KMS-11 (cell line): ENCODE measurements at regions not wholly inside any gene's neighbourhood (a gene's known extent, or its start where the extent isn't known, plus 50 kb on each side); places are given as distances from the start of the nearest gene placed in this dataset.

ENCODE experiments used
- H2AFZ ChIP-seq: fragments of 200-600 bp; sonication (generic); 2 replicates; pipeline ENCODE4 v1.6.1; 2016; ENCODE audit warnings: antibody characterized with exemption, mixed run types, low read depth
- H3K27ac ChIP-seq: fragments of 200-600 bp; sonication (generic); 2 replicates; pipeline ENCODE4 v1.6.1; 2016; ENCODE audit warnings: mild to moderate bottlenecking, mixed run types
- H3K27me3 ChIP-seq: fragments of 200-600 bp; sonication (generic); 2 replicates; pipeline ENCODE4 v1.6.1; 2017; ENCODE audit warnings: mild to moderate bottlenecking, low read depth, mixed run types, moderate library complexity; ENCODE audit not compliant: insufficient read depth
- H3K36me3 ChIP-seq: fragments of 200-600 bp; sonication (generic); 2 replicates; pipeline ENCODE4 v1.6.1; 2017; ENCODE audit warnings: mild to moderate bottlenecking, mixed run types; ENCODE audit not compliant: insufficient read depth
- H3K4me1 ChIP-seq: fragments of 200-600 bp; sonication (generic); 2 replicates; pipeline ENCODE4 v1.6.1; 2016; ENCODE audit warnings: mild to moderate bottlenecking, low read depth, mixed run types; ENCODE audit not compliant: poor library complexity, severe bottlenecking
- H3K4me2 ChIP-seq: fragments of 200-600 bp; sonication (generic); 2 replicates; pipeline ENCODE4 v1.7.0; 2016; ENCODE audit warnings: mild to moderate bottlenecking, mixed run types
- H3K4me3 ChIP-seq: fragments of 200-600 bp; sonication (generic); IDR thresholded peaks from 2 replicates; pipeline ENCODE4 v1.6.1; 2017; ENCODE audit warnings: low read depth, low read length, mixed read lengths; ENCODE audit not compliant: insufficient read depth
- H3K79me2 ChIP-seq: fragments of 200-600 bp; sonication (generic); 2 replicates; pipeline ENCODE4 v1.6.1; 2016; ENCODE audit warnings: low read depth, mixed run types; ENCODE audit not compliant: insufficient read depth
- H3K9ac ChIP-seq: fragments of 200-600 bp; sonication (generic); 2 replicates; pipeline ENCODE4 v1.6.1; 2016; ENCODE audit warnings: mild to moderate bottlenecking, mixed run types
- H4K20me1 ChIP-seq: fragments of 200-600 bp; sonication (generic); 2 replicates; pipeline ENCODE4 v1.6.1; 2016; ENCODE audit warnings: mild to moderate bottlenecking, mixed run types; ENCODE audit not compliant: insufficient read depth
- CTCF ChIP-seq: fragments of 200-600 bp; sonication (generic); conservative IDR thresholded peaks from 2 replicates; pipeline ENCODE4 v1.6.1; 2017; ENCODE audit warnings: low read depth, mild to moderate bottlenecking, antibody characterized with exemption, low read length, moderate library complexity, mixed read lengths

- Histone ChIP-seq H3K79me2 (no peaks in the 10 kb centered on the region), H3K4me1 (no peaks in the 10 kb centered on the region)
Measured at GRCh38 chr15:95946241-95946640, 384.3 kb upstream of the NR2F2 start.

GRCh38 chr15:95946926-95947325 lies 383.6 kb upstream of the NR2F2 start:
- H3K27me3 ChIP-seq, result no peaks in the 10 kb centered on the region
- no peaks in the 10 kb centered on the region for H3K4me1 ChIP-seq
- H3K4me2 ChIP-seq, result no peak overlapping the region
- H3K36me3 ChIP-seq, result no peaks in the 10 kb centered on the region
- no peak overlapping the region for H3K27ac ChIP-seq
- H3K4me3 ChIP-seq, result no peak overlapping the region
- no peaks in the 10 kb centered on the region for H3K79me2 ChIP-seq
- TF ChIP-seq CTCF, result no peak
- no peak overlapping the region for H3K9ac ChIP-seq
- H4K20me1 ChIP-seq, result no peaks in the 10 kb centered on the region
- no peak overlapping the region for H2AFZ ChIP-seq

More at GRCh38 chr15:95946241-95946640, 384.3 kb upstream of the NR2F2 start:
- no peak overlapping the region for H3K4me3 ChIP-seq
- H3K27me3 ChIP-seq, result no peaks in the 10 kb centered on the region
- no peaks in the 10 kb centered on the region for H3K36me3 ChIP-seq
- H3K27ac ChIP-seq, result no peak overlapping the region
- no peak overlapping the region for H3K9ac ChIP-seq
- H3K4me2 ChIP-seq, result no peak overlapping the region
- no peak for TF ChIP-seq CTCF
- no peaks in the 10 kb centered on the region for H4K20me1 ChIP-seq
- no peak overlapping the region for H2AFZ ChIP-seq

- no peak overlapping the region for H2AFZ ChIP-seq
- no peak for TF ChIP-seq CTCF
- H3K36me3 ChIP-seq, result no peaks in the 10 kb centered on the region
- no peak overlapping the region for H3K4me2 ChIP-seq
- no peaks in the 10 kb centered on the region for H3K4me1 ChIP-seq
- no peak overlapping the region for H3K9ac ChIP-seq
- H3K4me3 ChIP-seq, result no peak overlapping the region
- H3K27ac ChIP-seq, result no peak overlapping the region
- no peaks in the 10 kb centered on the region for H3K79me2 ChIP-seq
- no peaks in the 10 kb centered on the region for H3K27me3 ChIP-seq
- H4K20me1 ChIP-seq, result no peaks in the 10 kb centered on the region
Measured at GRCh38 chr15:95948411-95948810, 382.1 kb upstream of the NR2F2 start.

- H3K27me3 ChIP-seq, result no peaks in the 10 kb centered on the region
- H3K4me1 ChIP-seq, result no peaks in the 10 kb centered on the region
- H3K9ac ChIP-seq, result no peak overlapping the region
- no peaks in the 10 kb centered on the region for H3K36me3 ChIP-seq
- H3K4me3 ChIP-seq, result no peak overlapping the region
- no peak overlapping the region for H3K4me2 ChIP-seq
- no peak for TF ChIP-seq CTCF
- no peak overlapping the region for H2AFZ ChIP-seq
- no peak overlapping the region for H3K27ac ChIP-seq
- no peaks in the 10 kb centered on the region for H4K20me1 ChIP-seq
- no peaks in the 10 kb centered on the region for H3K79me2 ChIP-seq
Measured at GRCh38 chr15:95953032-95953431, 377.5 kb upstream of the NR2F2 start.
